Keratinocyte (primary cell): ENCODE measurements at regions not wholly inside any gene's neighbourhood (a gene's known extent, or its start where the extent isn't known, plus 50 kb on each side); places are given as distances from the start of the nearest gene placed in this dataset.

Experiments
- CTCF ChIP-seq, 3 experiments: IDR thresholded peaks in 1 of 3; conservative IDR thresholded peaks in 1 of 3; optimal IDR thresholded peaks in 1 of 3; 2 replicates in 2 of 3; 3 replicates in 1 of 3; pipeline versions ENCODE3 to v1.5.1; 2011; ENCODE audit warnings: low read length in 3 of 3, mild to moderate bottlenecking in 3 of 3, moderate library complexity in 2 of 3, control low read depth in 1 of 3, inconsistent platforms in 1 of 3; ENCODE audit not compliant: insufficient read depth in 2 of 3; ENCODE audit errors: extremely low read depth in 1 of 3
- EZH2 ChIP-seq: IDR thresholded peaks from one replicate; pipeline ENCODE4 v1.6.1; 2012; ENCODE audit warnings: inconsistent platforms, mild to moderate bottlenecking, low read length, moderate library complexity

- TF ChIP-seq CTCF (optimal IDR thresholded peaks at IDR 0.05 in 1 of 3, IDR thresholded peaks at IDR 0.05 in 1 of 3, conservative IDR thresholded peaks at IDR 0.05 in 1 of 3; ENCODE audit: extremely low read depth in 1 of 3, insufficient read depth in 2 of 3, low read length in 3 of 3) (no peak), EZH2 (no peak)
Measured at GRCh38 chr11:112599856-112600533, 339.3 kb upstream of the PLET1 start.
